Gastroesophageal sphincter (tissue), 3 donors: ENCODE measurements at regions not wholly inside any gene's neighbourhood (a gene's known extent, or its start where the extent isn't known, plus 50 kb on each side); places are given as distances from the start of the nearest gene placed in this dataset.

Source experiments
- CTCF ChIP-seq, 4 experiments: fragments of 200-600 bp in 2 of 4; fragments of 450-650 bp in 2 of 4; sonication (generic) in 1 of 4; IDR thresholded peaks; one replicate each; pipeline ENCODE4 v1.5.1; 2017 to 2019; ENCODE audit warnings: antibody characterized with exemption in 4 of 4, mild to moderate bottlenecking in 2 of 4, moderate library complexity in 2 of 4
- POLR2A ChIP-seq, 2 donors: fragments of 450-650 bp; IDR thresholded peaks; one replicate each; pipeline ENCODE4 v1.6.1; 2017; ENCODE audit warnings: antibody characterized with exemption in 2 of 2, mild to moderate bottlenecking in 2 of 2, moderate library complexity in 1 of 2
- POLR2AphosphoS5 ChIP-seq: sonication (generic); formaldehyde crosslinking; IDR thresholded peaks from one replicate; pipeline ENCODE4 v1.6.1; 2017; ENCODE audit warnings: antibody characterized with exemption

DNA sequence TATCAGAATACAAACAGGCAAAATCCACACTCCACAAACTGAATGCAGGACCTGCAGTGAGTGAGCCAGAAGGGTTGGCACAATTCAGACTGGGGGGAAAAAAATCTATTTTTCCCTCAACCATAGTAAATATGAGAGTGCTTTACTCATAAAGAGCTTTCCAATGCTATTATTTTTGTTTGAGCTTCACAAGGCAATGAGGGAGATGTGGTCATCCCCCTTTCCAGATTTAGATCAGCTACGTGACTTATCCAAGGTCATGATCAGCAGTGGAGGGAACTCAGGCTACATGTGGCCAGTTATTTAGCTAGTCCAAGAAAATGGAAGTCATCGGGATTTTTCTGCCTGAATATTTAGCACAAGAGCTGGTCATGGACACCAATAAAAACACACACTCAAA, 120.4 kb upstream of the KLF7 start:
- TF ChIP-seq CTCF (IDR thresholded peaks at IDR 0.05) (no peak), POLR2A (IDR thresholded peaks at IDR 0.05) (no peak), POLR2AphosphoS5 (no peak)
